Psoas muscle (tissue), 7 donors: ENCODE measurements at regions not wholly inside any gene's neighbourhood (a gene's known extent, or its start where the extent isn't known, plus 50 kb on each side); places are given as distances from the start of the nearest gene placed in this dataset.

Experiments
- ATAC-seq, 4 donors: fragments of 200-7000 bp; cut with Tn5 transposase; one replicate each; pipeline ENCODE4 v1.9.1; 2020; ENCODE audit warnings: moderate library complexity in 3 of 4, mild to moderate bottlenecking in 2 of 4
- DNase-seq, 2 donors: peaks; one replicate each; pipeline ENCODE4 v3.0.0-alpha.2; 2020
- H3K27ac ChIP-seq: fragments of 200-600 bp; one replicate; pipeline ENCODE4 v1.8.0; 2022
- H3K27me3 ChIP-seq, 3 donors: fragments of 200-600 bp in 1 of 3; one replicate each; pipeline versions ENCODE4 v1.6.1 to v1.8.0; 2013 to 2022; ENCODE audit warnings: low read length in 2 of 3, mild to moderate bottlenecking in 2 of 3, moderate library complexity in 1 of 3; ENCODE audit not compliant: insufficient read depth in 3 of 3
- H3K36me3 ChIP-seq, 2 donors: fragments of 200-600 bp in 1 of 2; one replicate each; pipeline versions ENCODE4 v1.6.1 to v1.8.0; 2013 to 2022; ENCODE audit warnings: low read depth in 1 of 2, mild to moderate bottlenecking in 1 of 2, moderate library complexity in 1 of 2; ENCODE audit not compliant: insufficient read depth in 1 of 2
- H3K4me1 ChIP-seq: fragments of 200-600 bp; one replicate; pipeline ENCODE4 v1.8.0; 2022
- H3K4me3 ChIP-seq: fragments of 200-600 bp; one replicate; pipeline ENCODE4 v1.8.0; 2022; ENCODE audit warnings: mild to moderate bottlenecking
- H3K9me3 ChIP-seq: fragments of 200-600 bp; one replicate; pipeline ENCODE4 v1.8.0; 2022
- CTCF ChIP-seq: fragments of 200-600 bp; IDR thresholded peaks from one replicate; pipeline ENCODE4 v1.8.0; 2022; ENCODE audit warnings: antibody characterized with exemption
- WGBS, 3 donors: extraction: QIAGEN DNeasy Blood & Tissue Kit; methylation state at CpG; one replicate each; pipeline versions ENCODE4 v1.1.6 to v1.1.7; 2013; 5-methylcytosine and 5-hydroxymethylcytosine counted together
- intact Hi-C, 2 donors: fragments of 100-400 bp; cut with DNase I; formaldehyde crosslinking; loops; one replicate each; pipeline versions ENCODE4 v1.11.0 to v1.14.2; 2022
- donor health status: healthy with polysubstance abuse.
- donor health status: DM: no; HTN: no; CAD: no; lungs with moderate emphysema.
- donor health status: Bipolar disorder and iron deficiency.
- donor health status: healthy.
- donor health status: DM: yes; HTN: yes; CAD: no.
- donor health status: DM: no; HTN: no; CAD: no.
- donor health status: DM: yes; HTN: yes; CAD: no.

DNA sequence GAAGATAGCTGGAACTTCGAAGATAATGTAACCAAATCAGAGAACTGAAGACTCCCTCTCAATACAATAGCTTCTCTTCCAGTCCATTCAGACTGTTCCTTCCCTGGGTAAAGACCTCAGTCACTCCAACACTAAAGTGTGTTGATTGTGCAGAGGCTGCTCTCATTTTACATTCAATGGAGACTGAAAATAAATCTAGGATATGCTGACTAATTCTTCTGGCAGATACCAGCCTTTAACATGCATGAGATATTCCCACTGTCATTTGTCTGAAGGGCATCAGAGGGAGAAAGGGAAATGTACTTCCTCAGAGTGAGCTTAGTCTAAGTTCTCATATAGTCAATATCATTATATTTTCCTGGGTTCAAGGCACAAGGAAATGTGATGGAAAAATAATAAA, 166.4 kb upstream of the IRAK1BP1 start:
- intact Hi-C loops, result no loop called here
- no peak overlapping the region for H3K27ac ChIP-seq
- H3K4me3 ChIP-seq, result no peak overlapping the region
- no peaks in the 10 kb centered on the region for H3K4me1 ChIP-seq
- 76 to 80% (median 79%) methylated on average over 1 of the region's 1 CpG for WGBS, 3 donors
- no peaks in the 10 kb centered on the region for H3K9me3 ChIP-seq
- TF ChIP-seq CTCF, result no peak
- ATAC-seq, result no peak
- no peak for DNase-seq
- H3K36me3 ChIP-seq, result no peaks in the 10 kb centered on the region
- H3K27me3 ChIP-seq, result no peaks in the 10 kb centered on the region

- Histone ChIP-seq H3K4me3 (no peak overlapping the region), H3K27ac (no peak overlapping the region), H3K27me3 (no peaks in the 10 kb centered on the region), H3K4me1 (no peaks in the 10 kb centered on the region), H3K36me3 (no peaks in the 10 kb centered on the region), H3K9me3 (no peaks in the 10 kb centered on the region)
- ATAC-seq (no peak), DNase-seq (no peak)
- 73 to 79% (median 75%) methylated on average over 2 of the region's 2 CpGs for WGBS, 3 donors
- no peak for TF ChIP-seq CTCF
- intact Hi-C loops, result no loop called here
Measured at GRCh38 chr6:78701407-78701806, 165.9 kb upstream of the IRAK1BP1 start.

- Histone ChIP-seq H3K36me3 (no peaks in the 10 kb centered on the region), H3K4me1 (no peaks in the 10 kb centered on the region), H3K27ac (no peak overlapping the region), H3K27me3 (no peaks in the 10 kb centered on the region), H3K4me3 (no peak overlapping the region), H3K9me3 (no peaks in the 10 kb centered on the region)
- intact Hi-C loops, result no loop called here
- WGBS, 3 donors, result 68 to 81% (median 72%) methylated on average over 3 of the region's 3 CpGs
- ATAC-seq (no peak), DNase-seq (no peak)
- no peak for TF ChIP-seq CTCF
Measured at GRCh38 chr6:78709021-78709420, 158.3 kb upstream of the IRAK1BP1 start.

- Histone ChIP-seq H3K9me3 (no peaks in the 10 kb centered on the region), H3K27me3 (no peaks in the 10 kb centered on the region), H3K27ac (no peak overlapping the region), H3K4me1 (no peaks in the 10 kb centered on the region), H3K4me3 (no peak overlapping the region), H3K36me3 (no peaks in the 10 kb centered on the region)
- intact Hi-C loops, result no loop called here
- no peak for TF ChIP-seq CTCF
- ATAC-seq (no peak), DNase-seq (no peak)
- WGBS, 3 donors, result 60 to 66% (median 61%) methylated on average over 4 of the region's 4 CpGs
Measured at GRCh38 chr6:78713564-78713963, 153.8 kb upstream of the IRAK1BP1 start.

- H3K36me3 ChIP-seq, result no peaks in the 10 kb centered on the region
- H3K9me3 ChIP-seq, result peaks cover 24% of the 10 kb centered on the region
- DNase-seq (no peak), ATAC-seq (no peak)
- H3K27ac ChIP-seq, result no peak overlapping the region
- TF ChIP-seq CTCF, result no peak
- intact Hi-C loops, result no loop called here
- no peak overlapping the region for H3K4me3 ChIP-seq
- no peaks in the 10 kb centered on the region for H3K4me1 ChIP-seq
- no peaks in the 10 kb centered on the region for H3K27me3 ChIP-seq
Measured at GRCh38 chr6:78744144-78744543, 123.2 kb upstream of the IRAK1BP1 start.
